A673 (cell line): ENCODE measurements at regions not wholly inside any gene's neighbourhood (a gene's known extent, or its start where the extent isn't known, plus 50 kb on each side); places are given as distances from the start of the nearest gene placed in this dataset.
A peak's percentile ranks its signal among the peaks of the same experiment; 100 is the strongest.

Experiments
- BruUV-seq: library from RNA; stranded (reverse); fragments of 400-500 nt; replicated peaks from 2 replicates; lab custom pipeline; 2021; lab: Mats Ljungman, UMichigan
- CTCF ChIA-PET: fragments of 300-600 bp; sonication (Branson Sonifier 250); formaldehyde crosslinking; loops from one replicate; lab custom pipeline; 2022; ENCODE audit warnings: antibody characterized with exemption; lab: Charles Lee
- POLR2A ChIA-PET: fragments of 300-600 bp; sonication (Branson Sonifier 250); formaldehyde crosslinking; loops from one replicate; lab custom pipeline; 2022; ENCODE audit warnings: antibody characterized with exemption; ENCODE audit not compliant: low non-redundant PET; lab: Charles Lee
- DNase-seq: peaks from one replicate; pipeline ENCODE4 v3.0.0-alpha.2; 2015; ENCODE audit warnings: low spot score
- H3K27ac ChIP-seq: fragments of 200-600 bp; sonication (generic); 2 replicates; pipeline ENCODE4 v1.5.1; 2016; ENCODE audit warnings: mixed run types, low read depth, mild to moderate bottlenecking, mixed read lengths, antibody characterized with exemption, low read length; ENCODE audit not compliant: poor library complexity, severe bottlenecking
- H3K27me3 ChIP-seq: fragments of 200-600 bp; sonication (generic); replicated peaks from 2 replicates; pipeline ENCODE4 v1.6.1; 2017; ENCODE audit warnings: mixed run types, low read depth, mild to moderate bottlenecking, mixed read lengths, antibody characterized with exemption, low read length; ENCODE audit not compliant: insufficient read depth, poor library complexity
- H3K36me3 ChIP-seq: fragments of 200-600 bp; sonication (generic); 2 replicates; pipeline ENCODE4 v1.6.1; 2016; ENCODE audit warnings: mixed run types, mild to moderate bottlenecking, mixed read lengths, antibody characterized with exemption, low read length; ENCODE audit not compliant: insufficient read depth, poor library complexity, severe bottlenecking
- H3K4me1 ChIP-seq: fragments of 200-600 bp; sonication (generic); 2 replicates; pipeline ENCODE4 v1.6.1; 2017; ENCODE audit warnings: mixed run types, mild to moderate bottlenecking, mixed read lengths, antibody characterized with exemption, low read length; ENCODE audit not compliant: insufficient read depth, poor library complexity, severe bottlenecking
- H3K4me3 ChIP-seq: fragments of 200-600 bp; sonication (generic); 2 replicates; pipeline ENCODE4 v1.5.1; 2016; ENCODE audit warnings: low read depth, mixed run types, mild to moderate bottlenecking, mixed read lengths, low read length; ENCODE audit not compliant: poor library complexity, severe bottlenecking
- H3K9me3 ChIP-seq: fragments of 200-600 bp; sonication (generic); 2 replicates; pipeline ENCODE4 v1.6.1; 2016; ENCODE audit warnings: mixed run types, low read depth, mild to moderate bottlenecking, mixed read lengths, antibody characterized with exemption, low read length; ENCODE audit not compliant: poor library complexity, severe bottlenecking
- CTCF ChIP-seq: fragments of 300-800, 200-600 bp; sonication (generic); conservative IDR thresholded peaks from 2 replicates; pipeline ENCODE4 v1.5.1; 2017; ENCODE audit warnings: low read depth, mild to moderate bottlenecking, antibody characterized with exemption, low read length, moderate library complexity, mixed read lengths
- EZH2 ChIP-seq: fragments of 200-600 bp; sonication (generic); IDR thresholded peaks from 2 replicates; pipeline ENCODE4 v1.6.1; 2017; ENCODE audit warnings: borderline replicate concordance, low read depth, mild to moderate bottlenecking, mixed read lengths, antibody characterized with exemption, low read length; ENCODE audit not compliant: poor library complexity, severe bottlenecking
- intact Hi-C: fragments of 100-400 bp; cut with micrococcal nuclease; formaldehyde crosslinking; loops from one replicate; pipeline ENCODE4 v1.10.0; 2022; ENCODE audit not compliant: unreplicated experiment

DNA sequence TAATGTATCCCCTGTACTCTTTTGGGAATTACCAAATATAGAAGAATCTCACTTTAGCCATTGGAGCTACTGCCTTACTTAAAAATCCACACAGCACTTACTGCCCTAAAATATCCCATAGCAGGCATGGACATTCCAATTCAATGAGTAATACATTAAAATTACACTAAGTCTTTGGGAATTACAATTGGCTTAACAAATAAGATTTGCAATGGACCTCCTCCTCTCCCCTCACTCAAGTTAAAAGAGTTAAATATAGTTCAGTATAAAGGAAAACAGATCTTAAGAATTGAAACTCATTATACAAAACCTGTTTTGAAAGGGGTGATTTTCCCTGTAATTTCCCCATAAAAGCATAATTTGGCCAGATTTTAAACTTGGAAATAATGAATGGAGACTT lies 477.1 kb downstream of the SLC16A7 start:
- H3K27me3 ChIP-seq: no peaks in the 10 kb centered on the region
- CTCF ChIA-PET: no interaction called here
- TF ChIP-seq CTCF (no peak), EZH2 (no peak)
- no peak overlapping the region for H3K4me3 ChIP-seq
- intact Hi-C loops: no loop called here
- no peaks in the 10 kb centered on the region for H3K36me3 ChIP-seq
- no TSS peak for BruUV-seq
- H3K27ac ChIP-seq: no peak overlapping the region
- no peaks in the 10 kb centered on the region for H3K4me1 ChIP-seq
- POLR2A ChIA-PET: no interaction called here
- peak; percentile 21 for DNase-seq
- H3K9me3 ChIP-seq: no peaks in the 10 kb centered on the region

DNA sequence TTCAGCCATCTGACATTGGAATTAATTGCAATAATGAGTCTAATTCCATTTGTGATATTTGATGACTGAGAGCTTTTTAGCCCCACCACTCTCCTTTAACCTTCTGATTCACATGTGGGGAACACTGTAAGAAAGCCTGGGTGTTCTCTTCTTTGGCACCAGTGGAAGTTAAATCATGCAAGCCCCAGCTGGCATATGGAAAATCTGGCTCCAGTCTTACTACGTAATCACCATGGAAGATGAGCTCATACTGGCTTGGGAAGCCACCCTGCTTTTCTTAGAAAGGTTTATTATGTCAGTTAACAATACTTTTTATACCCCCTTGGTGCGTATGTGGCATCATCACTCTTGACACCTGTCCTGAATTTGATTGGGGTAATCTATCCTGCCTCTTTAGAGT lies 479.3 kb downstream of the SLC16A7 start:
- ChIA-PET POLR2A (no interaction called here), CTCF (no interaction called here)
- intact Hi-C loops: no loop called here
- Histone ChIP-seq H3K4me1 (no peaks in the 10 kb centered on the region), H3K4me3 (no peak overlapping the region), H3K27me3 (no peaks in the 10 kb centered on the region), H3K27ac (no peak overlapping the region), H3K9me3 (peaks cover 3% of the 10 kb centered on the region), H3K36me3 (no peaks in the 10 kb centered on the region)
- DNase-seq: no peak
- BruUV-seq: no TSS peak
- no peak for TF ChIP-seq CTCF
- TF ChIP-seq EZH2: no peak

- H3K4me3 ChIP-seq: no peak overlapping the region
- no peak overlapping the region for H3K27ac ChIP-seq
- H3K4me1 ChIP-seq: no peaks in the 10 kb centered on the region
- TF ChIP-seq CTCF (no peak), EZH2 (no peak)
- no peaks in the 10 kb centered on the region for H3K27me3 ChIP-seq
- intact Hi-C loops: no loop called here
- BruUV-seq: no TSS peak
- ChIA-PET CTCF (no interaction called here), POLR2A (no interaction called here)
- no peak for DNase-seq
- H3K9me3 ChIP-seq: peaks cover 3% of the 10 kb centered on the region
- H3K36me3 ChIP-seq: no peaks in the 10 kb centered on the region
These were observed 482.2 kb downstream of the SLC16A7 start for GRCh38 chr12:60078026-60078425.
